HS-27A (cell line): ENCODE measurements at regions not wholly inside any gene's neighbourhood (a gene's known extent, or its start where the extent isn't known, plus 50 kb on each side); places are given as distances from the start of the nearest gene placed in this dataset.

Experiments used
- DNase-seq: peaks from one replicate; pipeline ENCODE4 v3.0.0-alpha.2; 2012; ENCODE audit warnings: low read depth, missing footprints

- DNase-seq, result no peak
These were observed 50.8 kb upstream of the ZMIZ1 start for GRCh38 chr10:79017882-79018520.

- no peak for DNase-seq
These were observed 50.2 kb upstream of the ZMIZ1 start for GRCh38 chr10:79018521-79019011.
